ENCODE measurements at regions not wholly inside any gene's neighbourhood (a gene's known extent, or its start where the extent isn't known, plus 50 kb on each side); places are given as distances from the start of the nearest gene placed in this dataset.

- TF ChIP-seq CTCF (IDR thresholded peaks at IDR 0.05): no peak
- no peak for TF ChIP-seq POLR2A (IDR thresholded peaks at IDR 0.05)
Observed at GRCh38 chr1:175829845-175830244, 86.5 kb upstream of the TNR start.
